ENCODE measurements at regions not wholly inside any gene's neighbourhood (a gene's known extent, or its start where the extent isn't known, plus 50 kb on each side); places are given as distances from the start of the nearest gene placed in this dataset.
A peak's percentile ranks its signal among the peaks of the same experiment; 100 is the strongest.

- H3K27me3 Mint-ChIP-seq (ENCODE audit: insufficient read depth, unreplicated experiment) = no peaks in the 10 kb centered on the region
- H3K4me3 Mint-ChIP-seq (ENCODE audit: unreplicated experiment) = no peak overlapping the region
- no TSS peak for BruUV-seq (replicated peaks)
- CTCF ChIA-PET = interaction anchor here (0.6 to 1.1 kb wide), 3 partner anchors 38 to 443 kb away, joined by 3 to 4 read pairs (median 3); no protein-coding TSS in a partner anchor
- H3K9me3 Mint-ChIP-seq (ENCODE audit: unreplicated experiment) = peaks cover 8% of the 10 kb centered on the region
- no peaks in the 10 kb centered on the region for H3K4me1 Mint-ChIP-seq (ENCODE audit: insufficient read depth, unreplicated experiment)
- TF ChIP-seq, protein P1, sequence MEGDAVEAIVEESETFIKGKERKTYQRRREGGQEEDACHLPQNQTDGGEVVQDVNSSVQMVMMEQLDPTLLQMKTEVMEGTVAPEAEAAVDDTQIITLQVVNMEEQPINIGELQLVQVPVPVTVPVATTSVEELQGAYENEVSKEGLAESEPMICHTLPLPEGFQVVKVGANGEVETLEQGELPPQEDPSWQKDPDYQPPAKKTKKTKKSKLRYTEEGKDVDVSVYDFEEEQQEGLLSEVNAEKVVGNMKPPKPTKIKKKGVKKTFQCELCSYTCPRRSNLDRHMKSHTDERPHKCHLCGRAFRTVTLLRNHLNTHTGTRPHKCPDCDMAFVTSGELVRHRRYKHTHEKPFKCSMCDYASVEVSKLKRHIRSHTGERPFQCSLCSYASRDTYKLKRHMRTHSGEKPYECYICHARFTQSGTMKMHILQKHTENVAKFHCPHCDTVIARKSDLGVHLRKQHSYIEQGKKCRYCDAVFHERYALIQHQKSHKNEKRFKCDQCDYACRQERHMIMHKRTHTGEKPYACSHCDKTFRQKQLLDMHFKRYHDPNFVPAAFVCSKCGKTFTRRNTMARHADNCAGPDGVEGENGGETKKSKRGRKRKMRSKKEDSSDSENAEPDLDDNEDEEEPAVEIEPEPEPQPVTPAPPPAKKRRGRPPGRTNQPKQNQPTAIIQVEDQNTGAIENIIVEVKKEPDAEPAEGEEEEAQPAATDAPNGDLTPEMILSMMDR (IDR thresholded peaks at IDR 0.05; ENCODE audit: unreplicated experiment) = no peak
- H3K36me3 Mint-ChIP-seq (ENCODE audit: insufficient read depth, unreplicated experiment) = peaks cover 6% of the 10 kb centered on the region
- POLR2A ChIA-PET = no interaction called here
- DNase-seq (ENCODE audit: unreplicated experiment) = no peak
- intact Hi-C loops (cut with micrococcal nuclease) = no loop called here
- H3K27ac Mint-ChIP-seq (ENCODE audit: low read depth, unreplicated experiment) = no peak overlapping the region
Observed at GRCh38 chr7:131274986-131275385, 52.7 kb upstream of the MKLN1 start.

DNA sequence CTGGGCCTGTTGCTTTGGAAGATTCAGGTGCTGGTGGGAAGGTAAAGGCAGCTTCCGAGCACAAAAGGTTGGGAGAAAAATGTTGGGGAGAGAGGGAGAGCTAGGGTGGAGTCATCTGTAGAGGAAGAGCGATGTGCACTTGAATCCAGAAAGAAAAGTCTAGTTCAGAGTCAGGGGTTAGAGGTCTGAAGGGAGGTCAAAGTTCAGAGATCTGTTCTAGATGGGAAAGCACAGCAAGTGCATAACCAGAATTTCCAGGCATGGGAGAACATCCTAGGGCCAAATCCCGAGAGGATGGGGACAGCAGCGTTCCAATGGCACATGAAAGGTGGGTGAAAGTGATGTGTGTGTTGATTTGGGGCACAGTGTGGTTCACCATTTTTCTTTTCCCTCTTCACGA, 51.5 kb upstream of the MKLN1 start:
- Mint-ChIP-seq H3K9me3 (ENCODE audit: unreplicated experiment) (peaks cover 10% of the 10 kb centered on the region), H3K4me1 (ENCODE audit: insufficient read depth, unreplicated experiment) (no peaks in the 10 kb centered on the region), H3K27ac (ENCODE audit: low read depth, unreplicated experiment) (no peak overlapping the region), H3K4me3 (ENCODE audit: unreplicated experiment) (no peak overlapping the region), H3K36me3 (ENCODE audit: insufficient read depth, unreplicated experiment) (peaks cover 1% of the 10 kb centered on the region), H3K27me3 (ENCODE audit: insufficient read depth, unreplicated experiment) (no peaks in the 10 kb centered on the region)
- ChIA-PET POLR2A (interaction anchor here (0.7 kb wide), 1 partner anchor 139 kb away, joined by 4 read pairs; no protein-coding TSS in a partner anchor), CTCF (interaction anchor here (0.6 to 1.3 kb wide), 2 partner anchors 18 to 41 kb away, joined by 3 to 4 read pairs; no protein-coding TSS in a partner anchor)
- TF ChIP-seq, protein P1 (IDR thresholded peaks at IDR 0.05; ENCODE audit: unreplicated experiment) = no peak
- no TSS peak for BruUV-seq (replicated peaks)
- no peak for DNase-seq (ENCODE audit: unreplicated experiment)
- intact Hi-C loops (cut with micrococcal nuclease) = no loop called here

DNA sequence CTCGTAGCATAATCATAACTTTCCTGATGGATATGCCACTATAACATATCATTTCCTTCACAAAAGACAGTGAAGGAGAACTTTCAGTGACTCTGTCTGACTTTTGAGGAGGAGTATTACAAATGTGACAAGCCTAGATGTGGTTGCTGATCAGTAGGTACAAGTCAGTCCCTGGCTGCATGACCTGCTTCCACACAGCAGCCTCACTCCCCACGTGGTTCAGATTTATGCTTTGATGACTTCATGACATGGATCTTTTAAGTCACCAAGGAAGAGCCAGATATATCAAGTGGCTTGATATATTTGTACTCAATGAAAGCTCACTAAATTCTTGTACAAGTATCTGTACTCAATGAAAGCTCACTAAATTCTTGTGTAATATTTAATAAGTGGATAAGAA, 50.9 kb upstream of the MKLN1 start:
- H3K4me3 Mint-ChIP-seq (ENCODE audit: unreplicated experiment) = no peak overlapping the region
- ChIA-PET POLR2A (no interaction called here), CTCF (interaction anchor here (0.6 to 1.3 kb wide), 3 partner anchors 28 to 61 kb away, joined by 3 to 4 read pairs (median 3); no protein-coding TSS in a partner anchor)
- peaks cover 10% of the 10 kb centered on the region for H3K9me3 Mint-ChIP-seq (ENCODE audit: unreplicated experiment)
- no peak for DNase-seq (ENCODE audit: unreplicated experiment)
- no peak overlapping the region for H3K27ac Mint-ChIP-seq (ENCODE audit: low read depth, unreplicated experiment)
- TF ChIP-seq, protein P1 (IDR thresholded peaks at IDR 0.05; ENCODE audit: unreplicated experiment) = no peak
- no TSS peak for BruUV-seq (replicated peaks)
- H3K36me3 Mint-ChIP-seq (ENCODE audit: insufficient read depth, unreplicated experiment) = no peaks in the 10 kb centered on the region
- intact Hi-C loops (cut with micrococcal nuclease) = no loop called here
- H3K4me1 Mint-ChIP-seq (ENCODE audit: insufficient read depth, unreplicated experiment) = no peaks in the 10 kb centered on the region
- no peaks in the 10 kb centered on the region for H3K27me3 Mint-ChIP-seq (ENCODE audit: insufficient read depth, unreplicated experiment)

Small RNA genes lying in the stretch of these regions (microRNA-seq; reads per million reads assigned to microRNA genes)
- 10,693 reads per million, percentile 97 among the genes with 10 or more reads in this experiment for gene MIR29A
